ENCODE measurements at regions not wholly inside any gene's neighbourhood (a gene's known extent, or its start where the extent isn't known, plus 50 kb on each side); places are given as distances from the start of the nearest gene placed in this dataset.

GRCh38 chr13:65336916-65337315 is 1893.2 kb downstream of the PCDH9 start:
- no peaks in the 10 kb centered on the region for H3K36me3 Mint-ChIP-seq (ENCODE audit: low read depth)
- H3K4me1 Mint-ChIP-seq = no peaks in the 10 kb centered on the region; the same call in 2 of the 3 replicates

More at GRCh38 chr13:65336916-65337315, 1893.2 kb downstream of the PCDH9 start:
- Histone ChIP-seq H3K4me3 (no peak overlapping the region), H3K9me2 (ENCODE audit: insufficient read depth) (no peaks in the 10 kb centered on the region; the same call in 1 of the 2 replicates), H3K27ac (ENCODE audit: low read depth) (no peak overlapping the region), H3K27me3 (ENCODE audit: insufficient read depth) (no peaks in the 10 kb centered on the region), H4K20me1 (replicated peaks; ENCODE audit: insufficient read depth) (no peaks in the 10 kb centered on the region), H3K4me2 (no peak overlapping the region), H3F3A (replicated peaks; ENCODE audit: low read depth) (no peaks in the 10 kb centered on the region), H2AFZ (no peak overlapping the region), H3K4me1 (ENCODE audit: insufficient read depth) (no peaks in the 10 kb centered on the region), H3K36me3 (ENCODE audit: insufficient read depth) (no peaks in the 10 kb centered on the region), H3K79me2 (replicated peaks; ENCODE audit: insufficient read depth) (no peaks in the 10 kb centered on the region)
- ATAC-seq (no peak), DNase-seq (ENCODE audit: low spot score) (no peak)
- Mint-ChIP-seq H3K4me3 (no peak overlapping the region), H3K27ac (no peak overlapping the region), H3K27me3 (ENCODE audit: insufficient read depth, low read depth, poor library complexity) (no peaks in the 10 kb centered on the region), H3K9me3 (no peaks in the 10 kb centered on the region)
- TF ChIP-seq CREB1 (CRISPR knock-in tag; IDR thresholded peaks at IDR 0.05; ENCODE audit: low read depth) (no peak), ZNF462 (CRISPR knock-in tag; IDR thresholded peaks at IDR 0.05) (no peak), ZNF331 (CRISPR knock-in tag; IDR thresholded peaks at IDR 0.05; ENCODE audit: low read depth) (no peak), EZH2 (IDR thresholded peaks at IDR 0.05; ENCODE audit: low read depth, unreplicated experiment) (no peak), JUNB (IDR thresholded peaks at IDR 0.05; ENCODE audit: unreplicated experiment) (no peak), ZNF114 (CRISPR knock-in tag; IDR thresholded peaks at IDR 0.05) (no peak), ETS1 (IDR thresholded peaks at IDR 0.05) (no peak), POLR2AphosphoS5 (IDR thresholded peaks at IDR 0.05; ENCODE audit: low read depth) (no peak), EZH2phosphoT487 (IDR thresholded peaks at IDR 0.05; ENCODE audit: unreplicated experiment) (no peak), REST (IDR thresholded peaks at IDR 0.05; ENCODE audit: unreplicated experiment) (no peak), NANOG (IDR thresholded peaks at IDR 0.05; ENCODE audit: borderline replicate concordance) (no peak)

Data from GM23338 (cell line).